Caki2 (cell line): ENCODE measurements at regions not wholly inside any gene's neighbourhood (a gene's known extent, or its start where the extent isn't known, plus 50 kb on each side); places are given as distances from the start of the nearest gene placed in this dataset.

ENCODE experiments used
- DNase-seq: peaks from one replicate; pipeline ENCODE4 v3.0.0-alpha.2; 2015; ENCODE audit warnings: low read depth
- in situ Hi-C: cut with HindIII; loops from 2 replicates; pipeline ENCODE4 v1.10.0; 2016; ENCODE audit warnings: low sequenced_read_pairs, low pct_unique_long_range_greater_than_20kb, mixed read lengths

DNA sequence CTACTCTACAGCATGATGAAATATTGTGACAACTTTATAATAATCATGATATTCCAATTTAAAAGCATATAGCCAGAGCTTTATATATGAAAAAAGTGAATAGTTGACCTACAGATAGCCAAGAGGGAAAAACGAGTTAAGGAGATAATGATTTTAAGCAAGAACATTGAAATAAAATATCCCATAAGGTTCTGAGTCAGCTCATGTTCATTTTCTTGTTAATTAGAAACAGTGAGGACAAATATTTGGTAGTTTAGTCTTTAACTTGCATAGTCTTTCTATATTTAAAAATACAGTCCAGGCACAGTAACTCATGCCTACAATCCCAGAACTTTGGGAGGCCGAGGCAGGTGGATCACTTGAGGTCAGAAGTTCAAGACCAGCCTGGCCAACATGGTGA, 55.8 kb upstream of the CDH6 start:
- DNase-seq, result no peak
- in situ Hi-C loops, result no loop called here

DNA sequence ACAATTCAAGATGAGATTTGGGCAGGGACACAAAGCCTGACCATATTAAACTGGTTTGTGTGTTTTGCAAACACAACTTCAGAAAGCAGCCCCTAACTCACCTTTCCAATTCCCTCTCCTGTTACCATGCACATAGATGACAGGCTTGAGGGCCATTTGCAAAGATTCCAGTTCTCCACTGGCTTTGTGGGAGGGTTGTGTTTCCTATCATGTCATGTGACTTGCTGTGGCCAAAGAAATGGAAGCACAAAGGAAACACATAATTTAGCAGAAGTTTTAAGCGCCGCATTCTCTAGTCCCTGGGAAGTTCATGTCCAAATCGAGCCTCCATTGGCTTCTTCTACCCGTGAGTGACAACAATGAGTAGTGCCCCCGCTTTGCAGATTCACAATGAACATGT, 57.9 kb upstream of the CDH6 start:
- in situ Hi-C loops, result no loop called here
- no peak for DNase-seq

DNA sequence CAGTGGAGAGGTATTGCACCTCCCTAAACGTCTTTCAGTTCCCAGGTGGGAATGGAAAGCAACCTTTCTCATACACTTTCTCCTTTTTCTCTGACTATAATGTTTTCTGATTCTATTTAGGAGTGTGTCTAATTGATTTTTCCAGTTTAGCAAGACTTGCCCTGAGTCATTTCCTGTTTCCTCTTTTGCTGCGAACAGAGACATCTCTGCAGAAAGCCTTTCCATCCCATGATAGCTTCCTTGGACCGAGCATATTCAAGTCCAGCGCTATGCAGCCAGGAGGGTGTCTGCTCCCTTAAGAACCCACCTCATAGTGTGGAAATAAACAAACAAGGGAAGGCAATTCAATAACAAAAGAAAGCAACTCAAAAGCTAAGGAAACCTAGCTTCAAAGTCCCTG, 60.0 kb upstream of the CDH6 start:
- in situ Hi-C loops, result no loop called here
- DNase-seq, result no peak

DNA sequence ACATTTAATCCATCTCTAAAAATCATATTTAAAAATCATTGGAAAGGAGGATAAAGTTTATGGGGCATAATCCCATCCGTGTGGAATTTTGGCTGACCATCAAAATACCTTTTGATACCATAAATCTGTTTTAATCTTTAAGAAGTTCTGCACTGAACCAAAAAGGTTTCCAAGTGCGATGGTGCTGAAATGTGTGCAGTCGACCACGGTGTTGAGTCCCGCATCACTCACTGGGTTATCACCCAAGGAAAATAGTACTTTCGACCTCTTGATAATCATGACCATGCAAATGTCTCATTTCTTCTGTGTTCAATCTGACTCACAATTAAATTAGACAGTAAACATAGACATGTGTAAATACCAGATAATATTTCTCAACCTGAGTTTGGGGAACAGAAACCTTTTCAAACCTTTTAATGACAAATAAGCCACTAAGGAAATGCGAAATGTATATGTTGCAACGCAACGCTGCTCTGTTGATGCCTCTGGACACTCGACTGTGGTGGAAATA, 62.0 kb upstream of the CDH6 start:
- DNase-seq, result peak; percentile 59
- in situ Hi-C loops, result no loop called here

DNA sequence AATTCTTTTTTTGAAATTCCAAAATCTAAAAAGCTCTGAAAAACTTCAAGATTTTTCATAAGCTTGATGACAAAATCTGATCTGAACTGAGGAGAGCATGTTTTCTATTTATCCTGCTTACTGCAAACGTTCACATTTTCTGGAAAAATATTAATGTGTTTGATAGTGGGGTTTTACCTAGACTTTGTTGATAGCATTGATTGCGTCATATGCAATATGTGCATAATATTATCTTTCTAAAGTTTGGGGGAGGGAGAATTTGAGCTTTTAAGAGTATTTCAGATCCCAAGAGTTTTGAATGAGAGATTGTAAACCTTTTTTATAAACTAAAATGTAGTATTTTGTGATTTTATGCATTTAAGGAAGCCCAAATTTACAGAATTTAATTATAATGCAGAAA, 62.8 kb upstream of the CDH6 start:
- no peak for DNase-seq
- in situ Hi-C loops, result no loop called here

DNA sequence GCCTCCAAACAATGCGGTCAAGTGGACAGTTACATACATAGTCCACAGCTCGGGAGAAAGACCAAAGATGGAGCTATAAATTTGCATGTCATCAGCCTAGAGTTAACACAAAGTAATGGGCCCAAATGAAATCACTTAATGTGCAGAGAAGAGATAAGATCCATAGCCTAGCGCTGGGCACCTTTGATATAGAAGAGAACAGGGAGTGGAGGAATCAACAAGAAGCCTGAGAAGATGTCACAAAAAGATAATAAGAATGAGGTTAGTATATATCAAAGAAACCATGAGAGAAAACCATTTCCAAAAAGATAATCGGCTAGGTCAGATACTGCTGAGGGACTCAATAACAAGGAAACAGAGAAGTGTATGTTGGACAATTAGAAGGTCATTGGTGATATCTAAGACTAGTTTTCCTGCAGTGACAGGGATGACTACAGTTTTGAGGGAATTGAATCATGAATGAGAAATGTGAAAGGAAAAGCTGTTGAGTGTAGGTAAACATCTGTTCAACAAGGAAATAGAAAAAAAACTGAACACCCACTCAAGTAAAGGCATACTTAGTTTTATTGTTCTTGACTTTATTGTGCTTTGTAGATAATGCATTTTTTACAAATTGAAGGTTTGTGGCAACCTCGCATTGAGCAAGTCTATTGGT, 68.7 kb upstream of the CDH6 start:
- DNase-seq, result no peak
- in situ Hi-C loops, result no loop called here

DNA sequence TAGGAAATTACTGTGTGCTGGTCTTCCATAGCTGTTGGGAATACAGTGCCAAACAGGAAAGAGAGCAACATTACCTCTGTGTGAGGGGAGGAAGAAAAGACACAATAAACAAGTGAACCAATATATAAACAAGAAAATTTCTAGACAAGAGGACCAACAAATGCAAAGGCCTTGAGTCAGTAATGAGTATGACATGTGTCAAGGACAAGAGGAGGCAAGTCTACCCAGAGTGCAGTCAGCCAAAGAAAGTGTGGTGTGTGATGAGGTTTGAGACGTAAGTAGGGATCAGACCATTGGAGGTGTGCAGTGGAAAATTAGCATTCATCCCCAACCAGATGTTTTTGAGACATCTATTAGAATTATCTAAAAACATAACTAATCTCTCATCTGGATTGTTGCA, 69.5 kb upstream of the CDH6 start:
- in situ Hi-C loops, result no loop called here

DNA sequence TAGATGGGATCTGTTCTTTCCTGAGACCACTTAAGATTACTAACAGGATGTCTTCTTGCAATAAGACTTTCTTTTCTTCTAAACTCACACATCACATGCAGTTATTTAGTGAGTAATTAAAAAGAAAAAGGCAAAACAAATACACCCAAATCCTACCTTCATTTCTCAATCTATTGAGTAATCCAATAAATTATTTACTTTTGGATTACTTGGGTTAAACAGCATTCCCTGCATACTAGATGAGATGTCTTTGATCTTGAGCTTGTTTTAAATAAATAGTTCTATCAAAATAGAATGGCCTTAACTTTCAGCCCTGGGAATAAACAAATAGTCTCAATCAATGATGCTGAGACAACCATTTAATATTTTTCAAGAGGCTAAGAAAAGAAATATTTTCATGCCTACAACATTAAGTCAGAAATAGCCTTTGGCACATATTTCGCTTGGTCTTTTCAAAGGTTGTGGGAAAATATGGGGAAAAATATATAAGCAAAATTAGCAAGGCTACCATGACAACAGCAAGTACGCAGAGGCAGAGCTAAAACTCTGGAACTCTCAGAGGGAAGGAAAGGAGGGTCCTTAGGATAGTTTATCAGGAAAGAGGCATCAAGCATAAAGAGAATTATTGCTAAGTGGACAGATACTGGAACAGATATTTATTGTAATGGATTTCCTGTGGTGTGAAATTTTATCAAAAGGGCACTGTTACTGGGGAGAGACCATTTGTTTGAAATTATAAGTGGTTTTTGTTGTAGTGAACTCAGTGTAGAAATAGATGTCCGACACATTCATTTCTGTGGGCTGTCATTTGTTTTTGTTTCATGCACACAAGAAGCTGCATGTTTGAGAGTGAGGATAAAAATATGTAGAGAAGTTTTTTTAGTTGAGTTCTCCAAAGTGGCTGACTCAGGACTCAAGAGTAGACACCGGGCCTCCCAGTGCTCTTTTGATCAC, 70.2 kb upstream of the CDH6 start:
- in situ Hi-C loops, result no loop called here
- DNase-seq, result no peak

More for the DNA sequence above, 69.5 kb upstream of the CDH6 start:
- no peak for DNase-seq

DNA sequence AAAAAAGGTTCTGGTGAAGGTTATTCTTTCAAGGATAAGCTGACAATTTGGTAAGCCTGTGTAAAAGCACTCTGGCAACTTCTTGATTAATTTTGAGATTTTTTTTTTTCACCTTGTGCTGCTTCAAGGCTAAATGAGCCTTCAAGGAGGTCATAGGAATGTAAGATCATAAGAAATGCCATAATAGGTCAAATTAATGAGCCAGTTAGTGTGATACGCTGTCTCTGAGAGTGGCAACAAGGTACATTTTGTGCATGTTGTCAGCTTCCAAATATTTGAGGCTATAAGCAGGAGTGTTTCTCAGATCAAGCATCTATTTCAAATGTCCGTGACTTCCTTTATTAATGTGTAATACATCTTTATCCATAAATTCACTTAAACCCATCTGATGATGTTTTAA, 72.3 kb upstream of the CDH6 start:
- no peak for DNase-seq
- in situ Hi-C loops, result no loop called here

DNA sequence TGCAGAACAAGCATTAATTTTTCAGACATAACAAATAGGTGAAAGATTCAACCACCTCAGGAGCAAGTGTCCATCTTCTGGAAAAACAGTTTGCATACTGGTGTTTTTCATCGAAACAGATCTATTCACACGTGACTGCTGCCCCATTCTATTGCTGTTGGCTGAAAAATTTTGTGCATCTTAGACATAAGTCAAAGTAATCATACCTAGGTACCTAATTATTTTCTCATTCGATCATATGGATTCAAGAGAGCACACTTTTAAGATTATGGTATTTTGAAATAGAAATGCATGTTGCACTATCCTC, 72.9 kb upstream of the CDH6 start:
- DNase-seq, result no peak
- in situ Hi-C loops, result no loop called here

DNA sequence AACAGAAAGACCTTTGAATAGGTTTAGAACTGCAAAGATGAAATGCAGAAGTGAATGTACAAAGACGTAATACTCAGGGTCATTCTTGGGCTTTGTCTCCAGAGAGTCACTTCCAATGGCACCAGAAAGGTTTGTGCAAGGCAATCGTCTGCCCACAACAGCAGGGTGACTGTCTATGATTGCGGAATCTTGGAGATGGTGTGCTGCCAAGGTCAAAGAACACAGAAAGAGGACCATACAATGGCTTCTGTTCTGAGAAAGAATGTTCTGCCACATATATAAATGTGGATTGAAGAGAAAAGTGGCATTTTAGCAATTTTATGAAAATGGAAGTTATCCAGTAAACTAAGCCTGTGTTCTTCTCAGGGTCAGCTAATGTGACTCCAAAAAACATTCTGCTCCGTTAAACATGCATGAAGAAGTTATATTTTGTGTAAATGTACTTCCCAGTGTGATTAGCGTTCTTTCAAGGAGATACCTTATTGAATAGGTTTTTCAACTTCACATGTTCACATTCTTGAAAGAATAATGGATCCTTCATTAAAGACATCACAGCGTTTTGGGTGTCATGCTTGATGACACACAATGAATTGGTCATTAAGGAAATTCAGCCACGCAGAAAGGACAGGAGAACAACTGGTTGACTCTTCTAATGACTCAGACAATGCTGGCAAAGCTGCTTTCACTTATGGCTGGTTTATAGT, 73.4 kb upstream of the CDH6 start:
- in situ Hi-C loops, result no loop called here
- DNase-seq, result peak; percentile 91

DNA sequence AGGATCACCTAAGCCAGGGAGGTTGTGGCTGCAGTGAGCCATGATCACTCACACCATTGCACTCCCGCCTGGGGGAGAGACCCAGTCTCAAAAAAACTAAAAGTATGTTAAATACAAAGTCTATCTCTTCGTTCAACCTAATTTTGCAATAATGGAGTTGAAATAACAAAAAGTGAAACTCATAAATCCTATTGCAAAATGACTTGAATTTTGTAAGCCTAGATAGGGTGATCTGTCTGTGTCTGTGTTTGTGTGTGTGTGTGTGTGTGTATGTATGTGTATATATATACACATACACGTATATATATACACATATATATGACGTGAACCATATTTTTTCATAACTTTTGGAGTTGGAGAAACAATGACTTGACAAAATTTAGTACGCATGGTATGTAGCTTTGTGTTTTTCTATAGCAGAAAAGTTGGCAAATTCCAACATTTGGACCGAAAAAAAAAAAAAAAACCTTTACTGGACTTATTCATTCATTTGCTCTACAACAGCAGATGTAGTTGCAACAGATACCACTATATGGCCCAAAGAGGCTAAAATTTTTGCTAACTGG, 76.9 kb upstream of the CDH6 start:
- DNase-seq, result no peak
- in situ Hi-C loops, result no loop called here

DNA sequence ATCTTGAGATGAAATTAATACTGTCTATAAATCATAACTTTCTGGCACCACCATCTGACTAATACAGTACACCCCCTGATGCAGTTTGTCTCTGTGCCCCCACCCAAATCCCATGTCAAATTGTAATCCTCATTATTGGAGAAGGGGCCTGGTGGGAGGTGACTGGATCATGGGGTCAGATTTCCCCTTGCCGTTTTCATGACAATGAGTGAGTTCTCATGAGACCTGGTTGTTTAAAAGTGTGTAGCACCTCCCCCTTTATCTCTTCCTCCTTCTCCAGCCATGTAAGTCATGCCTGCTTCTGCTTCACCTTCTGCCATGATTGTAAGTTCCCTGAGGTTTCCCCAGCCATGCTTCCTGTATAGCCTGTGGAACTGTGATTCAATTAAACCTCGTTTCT, 78.7 kb upstream of the CDH6 start:
- in situ Hi-C loops, result no loop called here
- no peak for DNase-seq

DNA sequence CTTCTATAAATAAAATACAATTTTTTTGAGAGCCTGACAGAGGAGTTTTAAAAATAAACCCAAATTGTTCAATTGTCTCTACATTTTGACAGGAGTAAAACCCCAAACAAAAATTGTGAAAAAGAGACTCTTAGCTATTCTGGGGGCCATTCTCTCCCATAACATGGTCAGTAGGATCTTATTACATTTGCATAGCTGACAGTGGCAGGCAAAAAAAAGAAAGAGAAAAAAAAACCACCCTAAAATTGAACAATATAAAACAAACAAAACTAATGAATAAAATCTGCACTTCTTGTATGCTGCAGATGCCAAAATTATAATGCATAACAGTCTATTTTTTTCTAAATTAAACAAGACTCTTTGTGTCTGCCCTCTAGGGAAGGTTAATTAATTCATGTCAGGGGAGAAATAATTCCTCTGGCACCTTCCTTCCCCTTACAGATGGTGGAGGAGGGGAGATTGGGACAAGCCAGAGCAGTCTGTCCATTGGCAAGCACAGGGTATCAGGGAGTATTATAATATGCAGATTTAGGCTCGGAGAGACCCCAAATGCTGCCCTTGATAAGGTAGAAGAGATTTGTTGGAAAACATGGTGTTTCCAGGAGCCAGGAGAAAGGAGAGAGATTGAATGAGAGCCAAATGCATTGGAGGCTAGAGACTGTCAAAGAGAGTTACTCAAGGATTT, 79.7 kb upstream of the CDH6 start:
- DNase-seq, result no peak
- in situ Hi-C loops, result no loop called here

DNA sequence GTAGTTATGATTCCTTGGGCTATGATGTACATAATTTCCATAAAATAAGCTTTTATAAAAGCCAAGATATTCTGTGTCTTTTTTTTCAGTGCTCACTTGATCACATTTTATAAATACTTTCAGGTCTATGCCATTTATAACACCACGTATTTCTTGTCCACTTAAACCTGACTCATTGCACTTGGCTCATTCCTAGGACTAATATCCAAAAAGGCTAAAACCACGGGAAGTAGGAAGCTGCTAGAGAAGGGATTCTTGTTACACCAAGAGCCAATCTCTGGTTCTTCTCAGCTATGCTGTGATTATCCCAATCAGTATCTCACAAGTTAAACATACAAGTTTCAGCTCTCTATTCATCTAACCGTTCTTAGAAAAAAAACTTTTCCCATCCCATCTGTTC, 80.4 kb upstream of the CDH6 start:
- DNase-seq, result no peak
- in situ Hi-C loops, result no loop called here

DNA sequence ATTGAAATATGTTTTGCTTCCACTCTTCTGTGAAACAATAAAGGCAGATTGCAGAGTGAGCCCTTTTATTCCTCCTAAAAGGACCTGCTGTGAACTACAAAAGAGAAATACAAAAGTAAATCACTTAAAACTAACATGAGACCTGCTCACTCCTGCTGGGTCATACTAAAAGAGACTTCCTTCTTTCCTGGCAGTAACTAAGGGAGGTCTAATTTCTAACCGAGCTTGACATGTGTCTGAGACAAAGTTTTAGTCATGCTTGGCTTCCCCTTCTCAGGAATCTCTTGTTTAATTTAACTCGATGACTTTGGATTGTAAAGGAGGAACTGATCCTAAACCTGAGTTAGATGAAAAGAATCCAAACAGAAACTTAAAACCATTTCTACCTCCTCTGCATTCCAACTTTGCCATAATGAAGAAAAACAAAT, 86.4 kb upstream of the CDH6 start:
- peak; percentile 86 for DNase-seq
- in situ Hi-C loops, result no loop called here

DNA sequence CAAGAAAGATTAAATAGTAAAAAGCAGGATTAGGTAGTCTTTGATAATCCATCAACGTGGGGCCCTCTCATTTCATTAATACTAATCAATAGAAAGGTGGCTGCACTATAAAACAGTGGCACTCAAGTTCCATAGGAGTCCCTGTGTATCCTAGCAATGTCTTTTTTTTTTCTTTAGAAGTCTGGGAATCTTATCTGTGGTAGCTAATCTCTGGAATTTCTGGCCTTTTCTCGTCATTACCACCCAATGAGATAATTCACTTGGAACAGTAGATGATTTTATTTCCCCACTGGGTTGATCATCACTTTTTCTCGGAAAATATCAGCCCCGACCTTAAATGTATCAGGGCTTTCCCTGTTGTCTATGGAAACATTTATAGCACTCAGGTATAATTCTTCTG, 86.8 kb upstream of the CDH6 start:
- DNase-seq, result no peak
- in situ Hi-C loops, result no loop called here

DNA sequence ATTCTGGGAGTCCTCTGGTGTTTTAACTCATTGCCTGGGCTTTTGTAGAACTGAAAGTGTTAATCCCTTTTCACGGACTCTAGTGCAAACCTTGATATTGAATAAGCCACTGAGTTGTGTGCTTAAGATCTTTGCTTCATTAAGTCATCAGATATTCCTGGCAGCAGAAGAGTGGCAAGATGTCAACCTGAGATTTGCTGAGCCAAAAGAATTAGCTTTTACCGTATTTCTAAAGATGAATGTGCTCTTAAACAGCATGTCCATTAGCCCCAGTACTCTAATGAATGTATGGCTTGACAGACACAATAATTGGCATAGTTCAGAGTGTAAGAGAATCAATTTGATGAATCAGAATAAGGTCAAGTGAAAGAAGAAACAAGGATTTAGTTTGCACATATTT, 87.2 kb upstream of the CDH6 start:
- in situ Hi-C loops, result no loop called here
- no peak for DNase-seq
